SK-N-SH treated with all-trans-retinoic acid at 6 μM for 48 hours (cell line): ENCODE measurements at regions not wholly inside any gene's neighbourhood (a gene's known extent, or its start where the extent isn't known, plus 50 kb on each side); places are given as distances from the start of the nearest gene placed in this dataset.

Experiments used
- ARNTL ChIP-seq: fragments of 450-650 bp; formaldehyde crosslinking; IDR thresholded peaks from 2 replicates; pipeline ENCODE4 v1.5.0; 2020; ENCODE audit warnings: low read depth, mild to moderate bottlenecking, moderate library complexity, borderline replicate concordance
- POU6F1 ChIP-seq: fragments of 250-450 bp; sonication (Bioruptor Pico); IDR thresholded peaks from 2 replicates; pipeline ENCODE4 v1.8.0; 2021; ENCODE audit warnings: low read depth, mild to moderate bottlenecking, moderate library complexity, borderline replicate concordance
- RARB ChIP-seq: fragments of 250-450 bp; sonication (Bioruptor Pico); IDR thresholded peaks from 2 replicates; pipeline ENCODE4 v1.8.0; 2021; ENCODE audit warnings: mild to moderate bottlenecking, moderate library complexity
- TF ChIP-seq, protein P1 (sequence below): fragments of 250-450 bp; sonication (Bioruptor Pico); IDR thresholded peaks from 2 replicates; pipeline ENCODE4 v1.5.1; 2020; ENCODE audit warnings: low read depth, mild to moderate bottlenecking, moderate library complexity

GRCh38 chr2:224194161-224194560, 155.1 kb upstream of the SERPINE2 start:
- TF ChIP-seq, protein P1, sequence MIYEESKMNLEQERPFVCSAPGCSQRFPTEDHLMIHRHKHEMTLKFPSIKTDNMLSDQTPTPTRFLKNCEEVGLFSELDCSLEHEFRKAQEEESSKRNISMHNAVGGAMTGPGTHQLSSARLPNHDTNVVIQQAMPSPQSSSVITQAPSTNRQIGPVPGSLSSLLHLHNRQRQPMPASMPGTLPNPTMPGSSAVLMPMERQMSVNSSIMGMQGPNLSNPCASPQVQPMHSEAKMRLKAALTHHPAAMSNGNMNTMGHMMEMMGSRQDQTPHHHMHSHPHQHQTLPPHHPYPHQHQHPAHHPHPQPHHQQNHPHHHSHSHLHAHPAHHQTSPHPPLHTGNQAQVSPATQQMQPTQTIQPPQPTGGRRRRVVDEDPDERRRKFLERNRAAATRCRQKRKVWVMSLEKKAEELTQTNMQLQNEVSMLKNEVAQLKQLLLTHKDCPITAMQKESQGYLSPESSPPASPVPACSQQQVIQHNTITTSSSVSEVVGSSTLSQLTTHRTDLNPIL (CRISPR knock-in tag): no peak
- TF ChIP-seq RARB (CRISPR knock-in tag) (no peak), ARNTL (no peak), POU6F1 (CRISPR knock-in tag) (no peak)
